BE2C (cell line): ENCODE measurements at regions not wholly inside any gene's neighbourhood (a gene's known extent, or its start where the extent isn't known, plus 50 kb on each side); places are given as distances from the start of the nearest gene placed in this dataset.
A peak's percentile ranks its signal among the peaks of the same experiment; 100 is the strongest.

ENCODE experiments used
- DNase-seq: peaks from one replicate; pipeline ENCODE4 v3.0.0-alpha.2; 2020
- H3K27me3 ChIP-seq: fragments of 250-450 bp; sonication (Bioruptor Pico); 2 replicates; pipeline ENCODE4 v1.5.1; 2020; ENCODE audit warnings: mild to moderate bottlenecking
- H3K36me3 ChIP-seq: fragments of 250-450 bp; sonication (Bioruptor Pico); 2 replicates; pipeline ENCODE4 v1.5.1; 2020; ENCODE audit warnings: mild to moderate bottlenecking
- H3K4me1 ChIP-seq: fragments of 250-450 bp; sonication (Bioruptor Pico); 2 replicates; pipeline ENCODE4 v1.5.1; 2020
- H3K4me3 ChIP-seq: 2 replicates; pipeline ENCODE4 v1.5.1; 2011; ENCODE audit warnings: low read depth, low read length
- H3K9me3 ChIP-seq: fragments of 250-450 bp; sonication (Bioruptor Pico); 2 replicates; pipeline ENCODE4 v1.5.1; 2020
- TF ChIP-seq, protein P1 (sequence below): IDR thresholded peaks from 2 replicates; pipeline ENCODE4 v1.5.1; 2012; ENCODE audit warnings: mild to moderate bottlenecking, low read depth, low read length

DNA sequence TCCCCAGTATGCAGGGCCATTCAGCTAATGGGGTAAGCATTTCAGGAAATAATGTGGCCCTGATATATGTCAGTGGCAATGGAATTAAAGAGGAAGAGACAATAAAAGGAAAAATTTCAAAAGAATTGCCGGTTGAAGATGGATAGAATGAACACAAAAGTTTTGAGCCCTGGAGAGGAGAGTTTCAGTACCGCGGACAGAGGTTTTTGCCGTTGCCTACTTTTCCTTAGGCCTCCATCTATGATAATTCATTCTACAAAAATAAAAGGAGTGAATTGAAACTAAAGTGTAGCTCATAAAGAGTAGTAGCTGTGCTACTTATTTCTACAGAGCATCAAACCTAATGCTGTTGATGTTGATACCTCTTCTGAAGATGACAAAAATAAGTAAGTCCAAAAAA, 140.7 kb downstream of the RNASET2 start:
- TF ChIP-seq, protein P1, sequence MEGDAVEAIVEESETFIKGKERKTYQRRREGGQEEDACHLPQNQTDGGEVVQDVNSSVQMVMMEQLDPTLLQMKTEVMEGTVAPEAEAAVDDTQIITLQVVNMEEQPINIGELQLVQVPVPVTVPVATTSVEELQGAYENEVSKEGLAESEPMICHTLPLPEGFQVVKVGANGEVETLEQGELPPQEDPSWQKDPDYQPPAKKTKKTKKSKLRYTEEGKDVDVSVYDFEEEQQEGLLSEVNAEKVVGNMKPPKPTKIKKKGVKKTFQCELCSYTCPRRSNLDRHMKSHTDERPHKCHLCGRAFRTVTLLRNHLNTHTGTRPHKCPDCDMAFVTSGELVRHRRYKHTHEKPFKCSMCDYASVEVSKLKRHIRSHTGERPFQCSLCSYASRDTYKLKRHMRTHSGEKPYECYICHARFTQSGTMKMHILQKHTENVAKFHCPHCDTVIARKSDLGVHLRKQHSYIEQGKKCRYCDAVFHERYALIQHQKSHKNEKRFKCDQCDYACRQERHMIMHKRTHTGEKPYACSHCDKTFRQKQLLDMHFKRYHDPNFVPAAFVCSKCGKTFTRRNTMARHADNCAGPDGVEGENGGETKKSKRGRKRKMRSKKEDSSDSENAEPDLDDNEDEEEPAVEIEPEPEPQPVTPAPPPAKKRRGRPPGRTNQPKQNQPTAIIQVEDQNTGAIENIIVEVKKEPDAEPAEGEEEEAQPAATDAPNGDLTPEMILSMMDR: no peak
- Histone ChIP-seq H3K4me1 (peaks cover 17% of the 10 kb centered on the region), H3K4me3 (no peak overlapping the region), H3K36me3 (no peaks in the 10 kb centered on the region; the same call in 1 of the 2 replicates), H3K27me3 (no peaks in the 10 kb centered on the region), H3K9me3 (no peaks in the 10 kb centered on the region)
- no peak for DNase-seq

DNA sequence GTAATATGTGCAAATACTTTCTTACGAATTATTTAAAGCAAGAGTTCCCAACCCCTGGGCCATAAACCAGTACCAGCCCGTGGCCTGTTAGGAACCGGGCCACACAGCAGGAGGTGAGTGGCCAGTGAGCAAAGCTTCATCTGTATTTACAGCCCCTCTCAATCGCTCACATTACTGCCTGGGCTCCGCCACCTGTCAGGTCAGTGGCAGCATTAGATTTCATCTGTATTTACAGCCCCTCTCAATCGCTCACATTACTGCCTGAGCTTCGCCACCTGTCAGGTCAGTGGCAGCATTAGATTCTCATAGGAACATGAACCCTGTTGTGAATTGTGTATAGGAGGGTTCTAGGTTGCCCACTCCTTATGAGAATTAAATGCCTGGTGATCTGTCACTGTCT, 142.0 kb downstream of the RNASET2 start:
- Histone ChIP-seq H3K4me3 (no peak overlapping the region), H3K27me3 (no peaks in the 10 kb centered on the region), H3K9me3 (no peaks in the 10 kb centered on the region), H3K4me1 (peaks cover 17% of the 10 kb centered on the region), H3K36me3 (no peaks in the 10 kb centered on the region; the same call in 1 of the 2 replicates)
- no peak for DNase-seq
- TF ChIP-seq, protein P1: no peak

DNA sequence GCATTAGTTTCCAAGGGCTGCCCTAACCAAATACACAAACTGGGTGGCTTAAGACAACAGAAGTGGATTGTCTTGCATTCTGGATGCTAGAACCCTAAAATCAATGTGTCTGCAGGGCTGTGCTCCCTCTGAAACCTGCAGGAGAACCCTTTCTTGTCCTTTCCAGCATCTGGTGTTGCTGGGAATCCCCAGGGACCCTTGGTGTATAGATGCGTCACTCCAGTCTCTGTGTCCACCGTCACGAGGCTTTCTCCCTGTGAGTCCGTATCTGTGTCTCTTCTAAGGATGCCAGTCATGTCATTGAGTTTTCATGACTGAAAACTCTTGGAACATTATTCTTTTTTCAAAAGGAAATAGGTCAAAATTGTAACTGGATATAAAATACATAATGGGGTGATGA, 142.9 kb downstream of the RNASET2 start:
- peak overlapping the region; percentile 5 for H3K4me3 ChIP-seq
- no peaks in the 10 kb centered on the region; the same call in 1 of the 2 replicates for H3K36me3 ChIP-seq
- H3K9me3 ChIP-seq: no peaks in the 10 kb centered on the region
- TF ChIP-seq, protein P1: no peak
- H3K4me1 ChIP-seq: peaks cover 17% of the 10 kb centered on the region
- H3K27me3 ChIP-seq: no peaks in the 10 kb centered on the region
- peak; percentile 86 for DNase-seq

DNA sequence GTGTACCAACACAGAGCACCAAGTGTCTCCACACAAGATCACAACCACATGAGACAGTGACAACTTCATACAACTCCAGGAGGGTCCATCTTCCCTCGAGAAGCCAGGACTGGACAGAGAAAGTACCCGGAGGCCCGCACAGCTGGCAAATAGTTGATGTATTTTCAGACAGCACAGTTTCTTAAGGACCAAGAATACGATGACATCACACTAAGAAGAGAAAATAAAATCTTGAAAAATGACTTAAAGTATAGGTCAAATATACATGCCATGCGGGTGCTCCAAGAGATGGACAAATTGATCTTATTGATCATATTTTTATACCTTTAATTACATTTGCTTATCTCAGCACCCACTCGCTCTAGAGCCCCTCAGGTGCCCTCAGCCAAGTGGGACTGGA, 145.5 kb downstream of the RNASET2 start:
- Histone ChIP-seq H3K9me3 (no peaks in the 10 kb centered on the region; the same call in 1 of the 2 replicates), H3K27me3 (no peaks in the 10 kb centered on the region), H3K4me1 (peaks cover 15% of the 10 kb centered on the region), H3K4me3 (no peak overlapping the region), H3K36me3 (no peaks in the 10 kb centered on the region; the same call in 1 of the 2 replicates)
- TF ChIP-seq, protein P1: no peak
- no peak for DNase-seq

DNA sequence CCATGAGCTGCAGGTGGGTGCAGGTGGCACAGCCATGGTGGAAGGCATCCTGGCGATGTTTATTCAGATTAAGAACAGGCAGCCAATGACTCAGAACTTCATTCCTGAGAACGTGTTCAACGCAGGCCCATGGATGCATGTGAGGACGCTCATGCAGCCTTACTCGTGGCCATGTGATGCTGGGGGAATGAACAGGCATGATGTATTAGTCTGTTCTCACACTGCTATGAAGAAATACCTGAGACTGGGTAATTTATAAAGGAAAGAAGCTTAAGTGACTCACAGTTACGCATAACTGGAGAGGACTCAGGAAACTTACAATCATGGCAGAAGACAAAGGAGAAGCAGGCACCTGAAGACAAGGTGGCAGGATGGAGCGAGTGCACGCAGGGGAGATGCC, 146.6 kb downstream of the RNASET2 start:
- H3K4me3 ChIP-seq: no peak overlapping the region
- TF ChIP-seq, protein P1: no peak
- H3K27me3 ChIP-seq: no peaks in the 10 kb centered on the region
- H3K9me3 ChIP-seq: peaks cover 2% of the 10 kb centered on the region
- DNase-seq: no peak
- H3K36me3 ChIP-seq: no peaks in the 10 kb centered on the region; the same call in 1 of the 2 replicates
- H3K4me1 ChIP-seq: peaks cover 15% of the 10 kb centered on the region

DNA sequence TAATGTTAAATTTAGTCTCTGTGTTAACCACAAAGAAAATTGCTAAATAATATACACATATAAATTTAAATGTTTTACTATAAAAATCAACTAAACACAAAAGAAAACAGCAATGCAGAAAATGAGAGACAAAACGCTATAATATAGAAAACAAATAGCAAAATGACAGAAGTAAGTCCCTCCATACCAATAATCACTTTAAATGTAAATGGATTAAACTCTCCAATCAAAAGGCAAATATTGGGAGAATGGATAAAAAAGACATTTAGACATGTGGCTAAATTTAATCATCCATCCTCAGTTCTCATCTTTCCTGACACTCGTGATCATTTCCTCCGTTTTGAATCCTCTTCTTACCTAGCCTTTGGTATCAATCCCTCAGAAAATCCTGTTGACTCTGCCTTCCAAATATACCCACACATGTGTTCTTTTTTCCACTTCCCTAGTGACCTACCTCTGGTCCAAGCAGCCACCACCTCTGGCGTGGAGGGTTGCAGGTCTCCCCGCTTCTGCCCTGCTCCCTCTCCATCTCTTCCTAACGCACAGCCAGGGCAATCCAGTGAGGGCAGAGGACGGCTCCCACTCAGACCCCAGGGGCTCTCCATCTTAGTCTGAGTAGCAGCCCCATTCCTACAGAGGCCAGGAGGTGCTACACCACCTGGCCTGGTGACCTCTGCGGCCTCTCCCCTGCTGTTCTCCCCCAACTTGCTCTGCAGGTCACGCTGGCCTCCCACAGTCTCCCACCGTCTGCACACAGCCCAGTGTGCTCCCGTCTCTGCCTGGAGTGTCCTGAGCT, 149.2 kb downstream of the RNASET2 start:
- no peaks in the 10 kb centered on the region for H3K27me3 ChIP-seq
- H3K36me3 ChIP-seq: no peaks in the 10 kb centered on the region
- H3K9me3 ChIP-seq: peaks cover 2% of the 10 kb centered on the region
- DNase-seq: no peak
- H3K4me3 ChIP-seq: no peak overlapping the region
- TF ChIP-seq, protein P1: no peak
- no peaks in the 10 kb centered on the region for H3K4me1 ChIP-seq
